ENCODE measurements at regions not wholly inside any gene's neighbourhood (a gene's known extent, or its start where the extent isn't known, plus 50 kb on each side); places are given as distances from the start of the nearest gene placed in this dataset.
"Not testable (repeated sequence)": the region's sequence is repeated elsewhere in the genome, so short reads cannot be mapped to it uniquely, and the experiment has no call there.

DNA sequence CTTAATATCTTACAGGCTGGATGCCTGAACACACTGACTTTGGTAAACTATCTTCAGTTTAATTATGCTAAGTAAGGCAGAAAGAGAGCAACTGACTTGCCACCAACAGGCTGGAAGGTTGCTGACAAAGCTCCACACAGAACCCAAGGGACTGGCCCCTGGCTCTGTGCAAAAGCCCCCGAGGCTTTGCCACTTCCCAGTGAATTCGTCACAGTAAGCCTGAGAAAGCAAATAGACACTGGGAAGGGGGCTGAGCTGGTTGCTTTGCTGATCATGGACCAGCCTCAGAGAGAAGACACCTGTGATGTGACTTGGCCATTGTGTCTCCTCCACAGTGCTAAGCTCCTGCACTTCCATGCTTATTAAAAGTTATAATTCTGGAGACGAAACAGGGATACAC is 91.7 kb downstream of the BLID start:
- intact Hi-C loops (cut with DNase I), result loop anchor here (5.0 to 10.0 kb wide), 4 partner anchors 78 to 481 kb away; no protein-coding TSS in a partner anchor
- DNase-seq (ENCODE audit: low spot score), result no peak

DNA sequence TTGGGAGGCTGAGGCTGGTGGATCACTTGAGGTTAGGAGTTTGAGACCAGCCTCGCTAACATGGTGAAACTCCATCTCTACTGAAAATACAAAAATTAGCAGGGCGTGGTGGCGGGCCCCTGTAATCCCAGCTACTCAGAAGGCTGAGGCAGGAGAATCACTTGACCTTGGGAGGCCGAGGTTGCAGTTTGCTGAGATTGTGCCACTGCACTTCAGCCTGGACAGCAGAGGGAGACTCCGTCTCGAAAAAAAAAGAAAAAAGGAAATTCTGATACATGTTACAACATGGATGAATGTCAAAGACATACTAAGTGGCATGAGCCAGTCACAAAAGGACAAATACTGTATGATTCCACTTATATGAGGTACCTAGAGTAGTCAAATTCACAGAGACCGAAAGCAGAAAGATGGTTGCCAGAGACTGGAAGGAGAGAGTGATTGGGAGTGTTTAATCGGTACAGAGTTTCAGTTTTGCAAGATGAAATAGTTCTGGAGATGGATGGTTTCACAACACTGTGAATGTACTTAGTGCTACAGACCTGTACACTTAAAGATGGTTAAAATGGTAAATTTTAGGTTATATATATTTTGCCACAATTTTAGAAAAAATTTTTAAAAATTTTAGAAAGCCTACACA is 92.3 kb downstream of the BLID start:
- intact Hi-C loops (cut with DNase I), result loop anchor here (5.0 to 10.0 kb wide), 4 partner anchors 79 to 481 kb away; no protein-coding TSS in a partner anchor
- no peak for DNase-seq (ENCODE audit: low spot score)

DNA sequence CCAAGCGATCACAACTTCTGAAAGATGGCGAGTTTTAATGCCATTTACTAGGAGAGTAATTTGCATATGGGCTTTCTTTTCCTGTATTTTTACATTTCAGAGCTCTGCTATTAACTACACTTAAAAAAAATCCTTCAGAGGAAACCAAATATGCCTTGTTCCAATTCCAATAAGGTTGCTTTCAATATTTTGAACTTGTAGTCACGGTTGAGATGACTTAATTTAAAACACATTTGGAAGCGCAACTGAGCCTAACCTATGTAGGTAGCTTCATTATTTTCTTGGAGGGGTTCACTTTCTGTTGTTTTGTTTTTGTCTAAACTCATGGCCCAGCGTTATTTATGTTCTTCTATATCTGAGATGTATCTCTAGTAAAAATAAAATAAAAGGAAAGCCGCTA is 93.4 kb downstream of the BLID start:
- no peak for DNase-seq (ENCODE audit: low spot score)
- intact Hi-C loops (cut with DNase I), result loop anchor here (5.0 to 10.0 kb wide), 4 partner anchors 80 to 482 kb away; no protein-coding TSS in a partner anchor

DNA sequence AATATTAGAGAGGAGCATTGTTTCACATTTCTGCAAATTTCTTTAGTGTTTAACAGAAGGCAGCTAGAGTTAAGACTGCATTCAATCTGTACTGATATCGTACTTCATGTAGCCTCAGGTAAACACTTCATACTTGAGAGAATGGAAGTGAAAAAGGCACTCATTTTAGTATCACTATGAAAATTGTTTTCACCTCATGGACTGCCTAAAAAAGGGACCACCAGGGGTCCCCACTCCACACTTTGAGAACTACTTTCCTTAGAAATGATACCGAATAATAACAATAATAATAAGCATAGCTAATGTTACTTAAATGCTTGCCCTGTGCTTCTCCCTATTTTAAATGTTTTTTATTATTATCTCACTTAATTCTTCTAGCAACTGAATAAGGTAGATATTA is 95.1 kb downstream of the BLID start:
- DNase-seq (ENCODE audit: low spot score), result no peak
- intact Hi-C loops (cut with DNase I), result loop anchor here (5.0 to 10.0 kb wide), 4 partner anchors 81 to 484 kb away; no protein-coding TSS in a partner anchor

DNA sequence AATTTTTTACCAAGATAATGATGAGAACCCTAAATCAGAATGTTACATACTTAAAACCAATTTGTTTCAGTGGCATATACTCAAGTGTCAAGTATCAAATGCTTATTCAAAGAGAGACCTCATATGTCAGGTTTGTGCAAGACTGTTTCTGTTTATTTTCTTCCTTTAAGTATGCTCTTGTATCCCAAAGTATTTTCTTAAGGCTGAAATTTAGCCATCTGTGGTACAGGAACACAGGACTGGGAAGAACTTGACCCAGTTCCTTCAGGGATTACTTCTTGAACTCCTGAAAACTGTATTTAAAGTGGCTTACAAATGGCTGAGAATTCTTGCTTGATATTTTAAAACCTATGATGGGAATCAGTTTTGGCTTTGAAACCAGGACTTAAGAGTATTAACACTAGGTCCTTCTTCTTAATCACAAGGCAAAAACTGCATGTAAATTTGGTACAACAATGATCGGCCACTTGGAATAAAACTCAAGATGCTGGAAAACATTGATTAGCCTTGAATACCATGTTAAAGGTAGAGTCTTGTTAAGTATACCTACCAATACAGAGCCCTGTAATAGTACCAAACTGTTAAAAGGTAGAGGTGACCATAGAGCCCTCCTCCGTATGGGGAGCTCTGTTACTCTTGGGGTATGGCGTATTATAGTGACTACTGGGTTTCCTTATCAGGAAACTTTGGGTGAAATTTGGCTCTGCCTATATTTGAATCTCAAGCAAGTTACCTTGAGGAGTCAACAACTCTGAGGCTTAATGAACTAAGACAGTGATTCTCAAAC is 95.9 kb downstream of the BLID start:
- intact Hi-C loops (cut with DNase I), result loop anchor here (5.0 to 10.0 kb wide), 4 partner anchors 82 to 485 kb away; no protein-coding TSS in a partner anchor
- no peak for DNase-seq (ENCODE audit: low spot score)

DNA sequence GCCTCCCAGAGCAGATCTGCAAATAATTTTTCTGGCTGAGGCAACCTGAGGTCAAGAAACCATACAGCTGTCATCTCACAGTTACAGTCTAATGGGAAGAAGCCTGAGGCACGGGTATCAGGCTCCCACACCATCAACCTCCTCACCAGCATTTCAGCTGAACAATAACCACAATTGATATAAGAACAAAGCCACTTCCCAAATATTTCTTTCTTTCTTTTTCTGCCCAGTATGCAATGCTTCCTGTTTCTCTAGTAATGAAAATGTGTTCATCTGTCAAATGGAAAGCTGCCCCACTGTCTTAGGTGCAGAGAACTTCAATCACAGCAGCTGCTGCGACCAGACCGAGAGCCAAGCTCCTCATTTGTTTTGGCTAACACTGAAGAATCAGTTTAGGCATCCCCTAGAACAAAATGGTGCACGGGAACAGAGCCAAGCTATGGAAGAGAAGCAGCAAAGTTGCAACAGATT is 108.4 kb downstream of the BLID start:
- DNase-seq (ENCODE audit: low spot score), result no peak
- intact Hi-C loops (cut with DNase I), result no loop called here

DNA sequence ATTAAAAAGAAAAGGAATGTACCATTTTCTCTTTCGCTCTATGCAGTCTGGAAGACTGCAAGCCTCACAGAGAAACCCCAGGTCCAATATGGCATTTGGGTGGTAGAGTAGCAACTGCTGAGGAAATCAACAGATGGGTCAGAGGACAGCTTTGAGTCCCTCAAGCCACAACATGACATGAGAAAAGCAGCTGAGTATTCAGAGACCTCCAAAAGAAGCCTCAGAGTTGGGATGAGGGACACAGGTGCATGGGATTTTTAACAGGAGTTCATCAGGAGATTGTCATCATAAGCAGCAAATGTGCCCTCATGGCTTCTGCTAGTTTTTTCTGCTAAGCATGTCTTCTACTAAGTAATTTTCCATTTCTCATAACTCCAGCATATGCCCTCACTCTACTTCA is 111.6 kb downstream of the BLID start:
- intact Hi-C loops (cut with DNase I), result no loop called here
- DNase-seq (ENCODE audit: low spot score), result no peak

DNA sequence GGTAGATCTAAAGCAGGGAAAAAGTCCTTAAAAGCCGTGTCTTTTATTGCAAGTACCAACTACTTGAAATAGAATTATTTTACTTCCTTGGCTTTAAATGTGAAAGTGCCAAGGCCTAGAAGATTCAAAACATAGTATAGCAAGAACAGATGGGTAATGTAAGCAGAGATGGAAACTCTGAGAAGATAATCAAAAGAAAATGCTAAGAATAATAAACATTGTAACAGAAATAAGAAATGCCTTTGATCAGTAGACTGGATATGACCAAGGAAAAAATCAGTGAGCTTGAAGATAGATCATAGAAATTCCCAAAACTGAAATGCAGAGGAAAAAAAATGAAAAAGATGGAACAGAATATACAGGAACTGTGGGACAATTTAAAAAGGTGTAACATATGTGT is 113.1 kb downstream of the BLID start:
- no peak for DNase-seq (ENCODE audit: low spot score)
- intact Hi-C loops (cut with DNase I), result no loop called here

DNA sequence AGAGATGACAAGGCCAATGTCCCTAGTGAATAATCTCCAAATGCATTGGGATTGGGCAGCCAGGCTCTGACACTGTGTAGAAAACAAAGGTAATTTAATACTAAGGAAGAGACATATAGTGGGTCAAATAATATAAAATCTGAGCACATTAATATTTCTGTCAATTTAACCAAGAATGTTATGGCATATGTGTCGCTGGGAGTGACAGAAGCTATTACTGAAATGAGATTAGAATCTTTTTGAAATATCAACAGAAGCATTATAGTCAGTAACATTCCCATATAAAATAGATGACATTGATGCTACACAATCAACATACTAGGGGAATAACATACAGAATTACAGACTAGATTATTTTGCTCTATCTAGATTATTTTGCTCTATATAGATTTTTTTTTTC is 114.0 kb downstream of the BLID start:
- intact Hi-C loops (cut with DNase I), result no loop called here
- no peak for DNase-seq (ENCODE audit: low spot score)

DNA sequence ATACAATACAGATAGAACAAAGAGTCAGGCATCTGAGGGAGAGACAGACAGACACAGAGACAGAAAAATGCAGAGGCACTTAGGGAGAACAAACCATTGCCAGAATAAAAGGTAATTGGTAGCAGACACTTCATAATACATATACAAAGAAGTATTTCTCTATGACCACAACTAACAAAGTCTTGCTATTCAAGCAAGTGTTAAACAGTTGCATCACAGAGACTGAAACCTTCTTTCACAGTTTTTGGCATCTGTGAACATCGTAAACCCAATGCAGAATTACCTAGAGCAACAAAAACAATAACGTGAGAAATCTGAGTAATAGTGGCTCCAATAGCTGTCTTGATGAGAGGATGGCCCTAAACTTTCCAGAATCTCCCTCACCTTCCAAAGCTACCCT is 116.4 kb downstream of the BLID start:
- no peak for DNase-seq (ENCODE audit: low spot score)

DNA sequence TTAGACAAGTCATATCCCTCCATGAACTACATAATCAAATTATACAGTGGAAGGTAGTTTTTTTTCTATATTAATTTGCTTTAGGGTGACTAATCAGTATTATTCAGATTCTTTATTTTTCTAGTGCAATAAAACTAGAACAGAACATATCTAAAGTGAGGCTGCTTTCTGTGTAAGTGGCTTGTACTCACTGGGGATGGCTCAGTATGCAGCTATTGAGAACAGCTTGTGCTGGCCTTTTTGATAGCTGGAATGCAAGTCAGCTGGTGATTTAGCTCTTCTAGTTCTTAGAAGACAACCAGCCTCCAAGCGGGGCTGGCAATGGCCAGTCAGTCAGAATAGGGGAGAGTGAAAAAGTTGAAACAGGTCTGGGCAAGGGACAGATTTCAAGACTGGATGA is 119.4 kb downstream of the BLID start:
- intact Hi-C loops (cut with DNase I), result no loop called here
- DNase-seq (ENCODE audit: low spot score), result no peak

More for the DNA sequence above, 116.4 kb downstream of the BLID start:
- intact Hi-C loops (cut with DNase I), result no loop called here

DNA sequence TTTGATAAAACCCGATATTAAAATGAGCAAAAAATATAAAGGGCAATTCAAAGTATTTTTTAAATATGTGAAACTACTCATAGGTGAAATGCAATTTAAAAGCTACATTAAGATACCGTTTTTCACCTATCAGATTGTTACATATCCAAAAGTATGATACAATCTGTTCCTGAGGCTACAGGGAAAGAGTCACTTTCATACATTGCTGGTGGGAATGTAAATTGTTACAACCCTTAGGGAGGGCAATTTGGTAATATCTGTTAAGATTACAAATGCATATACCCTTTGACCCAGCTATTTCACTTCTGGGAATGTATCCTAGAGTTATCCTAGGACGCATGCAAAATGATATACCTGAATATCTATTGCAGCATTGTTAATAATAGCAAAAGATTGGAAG is 132.1 kb downstream of the BLID start:
- no peak for DNase-seq (ENCODE audit: low spot score)
- intact Hi-C loops (cut with DNase I), result no loop called here

DNA sequence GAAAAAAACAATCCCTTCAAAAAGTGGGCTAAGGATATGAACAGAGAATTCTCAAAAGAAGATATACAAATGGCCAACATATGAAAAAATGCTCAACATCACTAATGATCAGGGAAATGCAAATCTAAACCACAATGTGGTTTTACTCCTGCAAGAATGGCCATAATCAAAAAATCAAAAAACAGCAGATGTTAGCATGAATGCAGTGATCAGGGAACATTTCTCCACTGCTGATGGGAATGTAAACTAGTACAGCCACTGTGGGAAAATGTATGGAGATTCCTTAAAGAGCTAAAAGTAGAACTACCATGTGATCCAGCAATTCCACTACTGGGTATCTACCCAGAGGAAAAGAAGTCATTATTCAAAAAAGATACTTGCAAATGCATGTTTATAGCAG is 138.1 kb downstream of the BLID start:
- intact Hi-C loops (cut with DNase I); DNase-seq (ENCODE audit: low spot score): not testable (repeated sequence)

DNA sequence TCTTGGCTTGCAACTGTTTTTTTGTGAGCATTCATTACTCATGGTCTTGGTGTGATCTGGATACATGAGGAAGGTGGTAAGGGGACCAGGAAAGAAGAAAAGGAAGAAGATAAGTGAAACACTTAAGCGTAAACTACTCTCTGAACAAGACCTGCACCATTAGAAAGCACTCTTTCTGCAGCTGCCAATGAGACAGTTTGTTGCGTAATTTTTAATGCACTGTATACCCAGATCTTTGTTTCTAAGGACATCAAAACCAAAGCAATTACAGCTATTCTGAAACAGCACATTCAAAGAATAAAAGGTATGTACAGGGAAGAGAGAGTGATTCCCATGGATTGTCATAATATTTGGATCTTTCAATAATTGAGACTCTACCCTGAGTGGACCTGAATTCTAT is 147.4 kb downstream of the BLID start:
- intact Hi-C loops (cut with DNase I), result no loop called here
- no peak for DNase-seq (ENCODE audit: low spot score)

DNA sequence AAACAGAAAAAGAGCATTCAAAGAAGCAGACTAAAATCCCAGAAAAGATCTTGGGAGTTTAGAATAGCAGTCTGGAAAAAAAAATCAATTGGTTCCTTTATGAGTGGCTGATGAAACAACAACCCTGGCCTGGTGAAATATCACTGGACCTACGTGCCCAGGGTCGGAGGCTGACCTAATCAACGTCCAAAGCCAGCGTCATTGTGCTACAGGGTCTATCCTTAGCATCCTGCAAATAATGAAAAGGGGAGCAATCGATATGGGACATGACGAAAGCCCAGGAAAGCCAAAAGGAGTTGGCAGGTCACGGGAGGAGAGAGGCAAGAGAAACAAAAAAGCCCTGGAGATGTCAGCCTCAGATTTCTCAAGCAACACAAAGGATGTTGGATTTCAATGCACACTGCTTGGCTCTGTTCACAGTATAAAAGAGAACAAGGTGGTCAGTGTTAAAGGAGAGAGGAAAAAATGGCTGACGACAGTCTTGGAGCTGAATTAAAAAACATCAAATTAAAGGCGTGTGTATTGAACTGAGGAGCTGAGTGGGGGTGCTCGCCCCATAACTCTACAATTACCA is 148.8 kb downstream of the BLID start:
- intact Hi-C loops (cut with DNase I), result no loop called here
- no peak for DNase-seq (ENCODE audit: low spot score)

DNA sequence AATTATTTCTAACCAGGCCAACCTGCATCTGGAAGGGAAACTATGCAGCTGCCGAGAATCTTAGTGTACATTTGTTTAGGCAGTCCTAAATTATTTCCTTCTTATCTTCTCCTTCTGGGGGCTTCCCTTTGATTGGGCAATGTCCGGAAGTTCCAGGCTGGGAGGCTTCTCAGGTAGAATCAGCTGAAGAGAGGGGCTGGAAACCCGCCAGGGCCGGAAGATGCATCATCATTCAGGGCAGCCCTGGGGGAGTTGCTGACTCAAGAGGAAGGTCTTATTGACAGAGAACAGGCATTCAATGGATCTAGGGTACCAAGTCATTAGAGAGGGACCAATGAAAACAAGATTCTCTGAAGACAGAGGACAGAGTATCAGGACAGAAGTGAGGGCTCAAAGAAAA is 150.7 kb downstream of the BLID start:
- DNase-seq (ENCODE audit: low spot score), result no peak
- intact Hi-C loops (cut with DNase I), result no loop called here

DNA sequence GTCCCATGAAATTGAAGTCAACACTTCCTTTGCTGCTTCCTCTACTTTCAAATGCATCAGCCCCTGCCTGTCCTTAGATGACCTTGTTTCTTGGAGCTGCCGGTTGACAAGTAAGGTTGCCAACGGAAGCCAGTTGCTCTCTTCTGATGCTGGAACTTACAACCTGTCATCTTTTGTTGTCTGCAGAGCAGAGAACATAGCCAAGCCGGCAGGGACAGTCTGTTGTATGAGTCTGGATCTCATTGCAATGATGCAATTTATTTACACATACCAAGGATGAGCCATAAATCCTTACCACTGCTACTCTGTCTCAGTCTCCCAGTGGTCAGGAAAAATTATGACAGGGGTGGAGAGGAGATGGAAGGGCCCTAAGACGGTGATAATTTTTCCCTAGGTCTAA is 151.4 kb downstream of the BLID start:
- intact Hi-C loops (cut with DNase I), result no loop called here
- DNase-seq (ENCODE audit: low spot score), result no peak

DNA sequence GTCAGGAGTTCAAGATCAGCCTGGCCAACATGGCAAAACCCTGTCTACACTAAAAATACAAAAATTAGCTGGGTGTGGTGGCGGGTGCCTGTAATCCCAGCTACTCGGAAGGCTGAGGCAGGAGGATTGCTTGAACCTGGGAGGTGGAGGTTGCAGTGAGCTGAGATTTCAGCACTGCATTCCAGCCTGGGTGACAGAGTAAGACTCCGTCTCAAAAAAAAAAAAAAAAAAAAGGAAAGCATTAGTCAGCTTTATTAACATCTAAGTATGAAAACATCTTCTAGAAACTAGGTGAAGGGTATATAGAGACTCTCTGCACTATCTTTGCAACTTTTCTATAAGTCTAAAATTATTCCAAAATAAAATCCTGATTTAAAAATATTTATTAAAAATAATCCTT is 152.2 kb downstream of the BLID start:
- intact Hi-C loops (cut with DNase I), result not testable (repeated sequence)

DNA sequence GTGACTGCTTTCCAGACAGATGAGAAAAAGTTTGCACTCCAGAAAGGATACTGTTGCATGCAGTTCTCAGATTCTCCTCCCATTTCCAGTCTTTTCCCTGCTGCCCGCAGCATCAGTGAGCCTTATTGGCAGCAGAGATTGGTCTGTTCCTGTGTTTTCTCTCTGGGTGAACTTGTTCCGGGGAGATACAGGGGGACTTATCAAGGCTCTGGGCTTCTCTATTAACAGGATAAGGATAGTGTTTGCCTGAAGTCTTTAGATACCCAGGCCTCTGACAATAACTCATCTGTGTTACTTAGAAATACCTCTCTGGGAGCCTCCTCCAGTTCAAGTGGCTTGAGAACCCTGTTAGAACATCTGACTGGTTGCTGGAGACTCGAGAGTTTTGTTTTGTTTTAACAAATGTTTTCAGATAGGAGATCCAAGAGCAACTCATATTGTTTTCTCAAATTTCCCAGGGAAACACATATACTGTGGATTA is 154.7 kb downstream of the BLID start:
- intact Hi-C loops (cut with DNase I), result no loop called here
- no peak for DNase-seq (ENCODE audit: low spot score)

More for the DNA sequence above, 152.2 kb downstream of the BLID start:
- DNase-seq (ENCODE audit: low spot score), result not testable (repeated sequence)

DNA sequence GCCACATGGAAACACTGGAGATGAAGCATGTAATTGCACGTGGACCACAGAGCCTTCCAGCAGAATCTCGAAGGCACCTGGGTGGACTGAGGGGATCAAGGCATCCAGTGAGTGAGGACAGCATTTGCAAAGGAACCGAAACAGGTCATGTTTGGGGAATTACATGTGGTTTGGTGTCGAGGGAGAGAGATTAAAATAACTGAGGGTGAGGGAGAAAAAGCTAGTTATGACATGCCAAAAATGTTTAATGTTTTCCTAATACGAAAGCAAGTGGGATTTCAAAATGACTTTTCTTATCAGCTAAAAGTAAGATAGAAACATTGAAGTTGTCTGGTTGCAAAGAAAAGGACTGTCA is 157.1 kb downstream of the BLID start:
- intact Hi-C loops (cut with DNase I), result no loop called here
- DNase-seq (ENCODE audit: low spot score), result no peak

Measured in cardiac septum (tissue), 1 donor.